Parathyroid adenoma (tissue), 2 donors: ENCODE measurements at regions not wholly inside any gene's neighbourhood (a gene's known extent, or its start where the extent isn't known, plus 50 kb on each side); places are given as distances from the start of the nearest gene placed in this dataset.
A peak's percentile ranks its signal among the peaks of the same experiment; 100 is the strongest.

Experiments
- H2AFZ ChIP-seq: fragments of 300-600 bp; sonication (generic); one replicate; pipeline ENCODE4 v1.7.0; 2017; ENCODE audit warnings: antibody characterized with exemption, mild to moderate bottlenecking
- H3K27ac ChIP-seq: fragments of 300-600 bp; sonication (generic); one replicate; pipeline ENCODE4 v1.7.0; 2017
- H3K27me3 ChIP-seq: fragments of 300-600 bp; sonication (generic); one replicate; pipeline ENCODE4 v1.7.0; 2017; ENCODE audit warnings: low read length; ENCODE audit not compliant: control insufficient read depth, insufficient read depth
- H3K36me3 ChIP-seq: fragments of 300-600 bp; sonication (generic); one replicate; pipeline ENCODE4 v1.7.0; 2017; ENCODE audit warnings: low read length; ENCODE audit not compliant: control insufficient read depth, insufficient read depth
- H3K4me1 ChIP-seq: fragments of 300-600 bp; sonication (generic); one replicate; pipeline ENCODE4 v1.7.0; 2017; ENCODE audit warnings: control low read depth
- H3K4me2 ChIP-seq: fragments of 300-600 bp; sonication (generic); one replicate; pipeline ENCODE4 v1.7.0; 2017; ENCODE audit warnings: low read length
- H3K4me3 ChIP-seq: fragments of 300-600 bp; sonication (generic); one replicate; pipeline ENCODE4 v1.7.0; 2017; ENCODE audit warnings: low read depth, low read length
- H3K79me2 ChIP-seq: fragments of 300-600 bp; sonication (generic); one replicate; pipeline ENCODE4 v1.7.0; 2017; ENCODE audit warnings: control low read depth
- H3K9ac ChIP-seq: fragments of 300-600 bp; sonication (generic); one replicate; pipeline ENCODE4 v1.7.0; 2017; ENCODE audit warnings: mild to moderate bottlenecking
- H3K9me3 ChIP-seq: fragments of 300-600 bp; sonication (generic); one replicate; pipeline ENCODE4 v1.7.0; 2017; ENCODE audit warnings: low read length; ENCODE audit not compliant: control insufficient read depth
- CTCF ChIP-seq: fragments of 300-600 bp; sonication (generic); IDR thresholded peaks from one replicate; pipeline ENCODE4 v1.7.0; 2017; ENCODE audit warnings: antibody characterized with exemption, mild to moderate bottlenecking
- donor health status: primary hyperparathyroidism.

- H3K4me3 ChIP-seq, result no peak overlapping the region
- H3K9ac ChIP-seq, result no peak overlapping the region
- H3K4me1 ChIP-seq, result peaks cover 4% of the 10 kb centered on the region
- no peaks in the 10 kb centered on the region for H3K27me3 ChIP-seq
- H2AFZ ChIP-seq, result peak overlapping the region; percentile 8
- H3K27ac ChIP-seq, result no peak overlapping the region
- no peak overlapping the region for H3K4me2 ChIP-seq
- no peaks in the 10 kb centered on the region for H3K36me3 ChIP-seq
- H3K79me2 ChIP-seq, result no peaks in the 10 kb centered on the region
- TF ChIP-seq CTCF, result no peak
- no peaks in the 10 kb centered on the region for H3K9me3 ChIP-seq
Observed at GRCh38 chr18:70423120-70423519, 134.3 kb downstream of the SOCS6 start.

GRCh38 chr18:70422391-70422965, 133.6 kb downstream of the SOCS6 start:
- H3K9ac ChIP-seq, result no peak overlapping the region
- no peaks in the 10 kb centered on the region for H3K79me2 ChIP-seq
- H3K4me1 ChIP-seq, result peaks cover 4% of the 10 kb centered on the region
- H3K4me2 ChIP-seq, result no peak overlapping the region
- H3K27me3 ChIP-seq, result no peaks in the 10 kb centered on the region
- no peaks in the 10 kb centered on the region for H3K36me3 ChIP-seq
- peak overlapping the region; percentile 8 for H2AFZ ChIP-seq
- H3K9me3 ChIP-seq, result no peaks in the 10 kb centered on the region
- no peak overlapping the region for H3K27ac ChIP-seq
- TF ChIP-seq CTCF, result no peak
- no peak overlapping the region for H3K4me3 ChIP-seq

- H3K27ac ChIP-seq, result no peak overlapping the region
- H3K9ac ChIP-seq, result no peak overlapping the region
- no peak for TF ChIP-seq CTCF
- no peak overlapping the region for H3K4me3 ChIP-seq
- no peak overlapping the region for H3K4me2 ChIP-seq
- H3K4me1 ChIP-seq, result peaks cover 4% of the 10 kb centered on the region
- H3K36me3 ChIP-seq, result no peaks in the 10 kb centered on the region
- H3K27me3 ChIP-seq, result no peaks in the 10 kb centered on the region
- H2AFZ ChIP-seq, result peak overlapping the region; percentile 5
- H3K79me2 ChIP-seq, result no peaks in the 10 kb centered on the region
- H3K9me3 ChIP-seq, result no peaks in the 10 kb centered on the region
Observed at GRCh38 chr18:70421471-70422390, 132.9 kb downstream of the SOCS6 start.

- TF ChIP-seq CTCF, result no peak
- no peaks in the 10 kb centered on the region for H3K36me3 ChIP-seq
- no peaks in the 10 kb centered on the region for H3K27me3 ChIP-seq
- H3K4me2 ChIP-seq, result no peak overlapping the region
- no peak overlapping the region for H3K27ac ChIP-seq
- H3K4me1 ChIP-seq, result peaks cover 4% of the 10 kb centered on the region
- H3K9ac ChIP-seq, result no peak overlapping the region
- H2AFZ ChIP-seq, result no peak overlapping the region
- no peaks in the 10 kb centered on the region for H3K79me2 ChIP-seq
- H3K9me3 ChIP-seq, result no peaks in the 10 kb centered on the region
- no peak overlapping the region for H3K4me3 ChIP-seq
Observed at GRCh38 chr18:70420146-70420898, 131.5 kb downstream of the SOCS6 start.
